GM12892 (cell line): ENCODE measurements at regions not wholly inside any gene's neighbourhood (a gene's known extent, or its start where the extent isn't known, plus 50 kb on each side); places are given as distances from the start of the nearest gene placed in this dataset.
"Not testable (repeated sequence)": the region's sequence is repeated elsewhere in the genome, so short reads cannot be mapped to it uniquely, and the experiment has no call there.

Experiments used
- POLR2A ChIP-seq: IDR thresholded peaks from 2 replicates; pipeline ENCODE4 v1.6.1; 2011; ENCODE audit warnings: low read depth, low read length, control low read depth
- POLR2AphosphoS5 ChIP-seq: IDR thresholded peaks from 2 replicates; pipeline ENCODE4 v1.6.1; 2011; ENCODE audit warnings: low read depth, low read length, control low read depth
- TAF1 ChIP-seq: IDR thresholded peaks from 2 replicates; pipeline ENCODE4 v1.6.1; 2011; ENCODE audit warnings: low read depth, mild to moderate bottlenecking, control low read depth, low read length, borderline replicate concordance

GRCh38 chr16:18130478-18131120 is 205.9 kb downstream of the NPIPA8 start:
- not testable (repeated sequence) for TF ChIP-seq POLR2A, TAF1, POLR2AphosphoS5
